HG02981 (cell line): ENCODE measurements at regions not wholly inside any gene's neighbourhood (a gene's known extent, or its start where the extent isn't known, plus 50 kb on each side); places are given as distances from the start of the nearest gene placed in this dataset.
A peak's percentile ranks its signal among the peaks of the same experiment; 100 is the strongest.
"Not testable (repeated sequence)": the region's sequence is repeated elsewhere in the genome, so short reads cannot be mapped to it uniquely, and the experiment has no call there.

Source experiments
- ATAC-seq: cut with Tn5 transposase; IDR thresholded peaks from one replicate; pipeline ENCODE4 v1.9.1; 2021; ENCODE audit warnings: mild to moderate bottlenecking, moderate library complexity; ENCODE audit not compliant: unreplicated experiment

DNA sequence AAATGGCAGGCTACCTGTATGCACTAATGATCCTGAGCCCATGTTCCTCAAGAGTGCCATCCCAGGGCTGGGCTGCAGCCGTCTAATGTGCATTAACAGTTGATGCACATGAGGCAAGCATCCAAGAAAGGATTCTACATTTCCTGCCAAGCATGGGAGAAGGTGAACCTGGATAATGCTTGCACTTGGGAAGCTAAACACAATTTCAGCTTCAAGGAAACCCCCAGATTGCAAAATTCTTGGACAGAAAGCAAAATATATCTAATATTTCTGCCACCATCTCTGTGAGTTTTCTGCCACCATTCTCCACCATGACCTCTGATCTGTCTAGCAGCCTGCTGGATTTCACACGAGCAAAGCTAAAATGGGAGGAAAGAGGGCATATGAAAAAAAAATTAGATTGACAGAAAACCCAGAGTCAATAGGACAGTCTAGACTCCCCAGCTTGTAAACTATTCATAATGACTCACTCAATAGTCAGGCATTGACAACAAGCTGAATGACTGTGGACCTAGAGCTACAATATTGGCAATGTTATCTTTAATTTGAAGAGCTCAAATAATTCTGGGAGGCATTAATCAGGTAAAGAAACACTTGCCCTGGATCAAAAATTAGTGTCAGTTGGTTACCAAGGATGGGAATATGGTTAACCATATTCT, 91.9 kb upstream of the BCL2L14 start:
- no peak for ATAC-seq

DNA sequence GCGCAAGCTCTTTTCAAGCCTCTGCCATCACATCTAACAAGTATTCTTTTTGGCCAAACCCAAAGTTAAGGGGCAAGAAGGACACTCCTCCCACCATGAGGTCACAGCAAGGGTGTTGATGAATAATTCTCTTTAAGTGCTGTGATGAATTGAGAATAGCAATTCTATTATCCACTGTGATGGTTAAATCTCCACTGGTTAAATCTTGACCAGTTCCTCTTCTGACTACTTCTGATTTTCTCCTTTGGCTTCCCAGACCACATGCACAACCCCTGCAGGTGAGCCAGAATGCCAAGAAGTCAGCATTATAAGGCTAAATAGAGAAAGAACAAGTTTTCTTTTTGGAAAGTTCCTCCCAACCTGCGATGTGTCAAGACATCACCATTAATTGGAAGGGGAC, 90.6 kb upstream of the BCL2L14 start:
- no peak for ATAC-seq

DNA sequence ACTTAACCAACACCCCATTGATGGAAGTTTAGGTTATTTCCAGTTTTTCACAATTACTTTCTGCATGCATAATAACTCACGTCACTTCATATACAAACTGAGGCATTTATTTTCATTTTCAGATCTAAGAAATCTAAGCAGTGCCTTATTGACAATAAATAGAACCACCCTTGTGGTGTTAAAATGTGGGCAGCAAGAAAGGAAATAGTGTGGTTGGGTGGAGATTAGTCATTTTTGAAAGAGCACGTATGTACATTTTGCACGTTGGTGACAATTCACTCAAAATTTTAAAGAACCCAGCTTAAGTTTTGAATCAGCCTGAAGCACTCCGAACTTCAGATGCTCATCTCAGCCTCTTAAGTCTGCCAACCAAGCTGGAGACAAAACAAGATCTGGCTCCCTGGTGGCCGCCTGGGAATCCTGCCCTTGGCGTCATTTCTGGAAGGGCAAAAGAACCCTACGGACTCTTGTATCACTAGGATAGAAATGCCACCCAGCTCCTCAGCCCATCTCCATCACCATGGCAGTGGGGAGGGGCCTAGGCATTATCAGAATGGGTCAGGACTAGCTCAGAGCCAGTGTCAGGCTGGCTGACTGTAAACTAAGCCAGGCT, 89.5 kb upstream of the BCL2L14 start:
- ATAC-seq = peak; percentile 79

DNA sequence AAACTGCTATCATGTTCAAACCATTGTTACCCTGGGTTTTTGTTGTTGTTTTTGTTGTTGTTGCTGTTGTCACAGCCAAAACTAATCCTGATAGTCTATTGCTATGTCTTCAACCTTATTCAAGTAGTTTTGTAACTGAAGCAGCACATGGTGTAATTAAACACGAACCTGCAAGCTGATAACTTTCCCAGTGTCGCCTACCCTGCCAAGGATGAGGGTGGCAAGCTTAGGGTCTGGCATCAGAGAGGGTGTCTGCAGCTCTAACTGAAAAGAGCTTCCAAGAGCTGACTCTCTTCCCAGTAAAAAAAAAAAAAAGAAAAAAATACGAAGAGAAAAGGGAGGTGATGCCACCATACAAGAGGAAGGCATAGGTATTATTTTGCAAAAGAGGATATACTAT, 86.3 kb upstream of the BCL2L14 start:
- no peak for ATAC-seq

GRCh38 chr12:11986165-11986564, 84.6 kb upstream of the BCL2L14 start:
- no peak for ATAC-seq

DNA sequence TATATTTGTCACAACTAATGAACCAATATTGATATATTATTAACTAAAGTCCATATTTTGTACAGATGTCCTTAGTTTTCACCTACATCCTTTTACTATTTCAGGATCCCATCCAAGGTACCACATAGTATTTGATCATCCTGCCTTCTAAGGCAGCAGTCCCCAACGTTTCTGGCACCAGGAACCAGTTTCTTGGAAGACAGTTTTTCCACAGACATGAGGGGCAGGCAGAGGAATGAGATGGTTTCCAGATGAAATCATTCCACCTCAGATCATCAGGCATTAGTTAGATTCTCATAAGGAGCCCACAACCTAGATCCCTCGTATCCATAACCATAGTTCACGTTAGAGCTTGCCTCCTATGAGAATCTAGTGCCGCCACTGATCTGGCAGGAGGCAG, 82.8 kb upstream of the BCL2L14 start:
- no peak for ATAC-seq

GRCh38 chr12:11991604-11992003, 79.1 kb upstream of the BCL2L14 start:
- ATAC-seq = no peak

GRCh38 chr12:11992515-11992914, 78.2 kb upstream of the BCL2L14 start:
- no peak for ATAC-seq

DNA sequence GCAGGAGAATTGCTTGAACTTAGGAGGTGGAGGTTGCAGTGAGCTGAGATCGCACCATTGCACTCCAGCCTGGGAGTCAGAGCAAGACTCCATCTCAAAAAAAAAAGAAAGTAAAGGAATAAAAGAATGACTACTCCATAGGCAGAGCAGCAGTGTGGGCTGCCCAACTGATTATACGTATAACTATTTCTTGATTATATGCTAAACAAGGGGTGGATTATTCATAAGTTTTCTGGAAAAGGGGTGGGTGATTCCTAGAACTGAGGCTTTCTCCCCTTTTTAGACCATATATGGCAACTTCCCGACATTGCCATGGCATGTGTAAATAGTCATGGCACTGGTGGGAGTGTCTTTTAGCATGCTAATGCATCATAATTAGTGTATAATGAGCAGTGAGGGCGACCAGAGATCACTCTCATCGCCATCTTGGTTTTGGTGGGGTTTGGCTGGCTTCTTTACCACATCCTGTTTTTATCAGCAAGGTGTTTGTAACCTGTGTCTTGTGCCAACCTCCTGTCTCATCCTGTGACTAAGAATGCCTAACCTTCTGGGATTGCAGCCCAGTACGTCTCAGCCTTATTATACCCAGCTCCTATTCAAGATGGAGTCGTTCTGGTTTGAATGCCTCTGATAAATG, 72.3 kb upstream of the BCL2L14 start:
- not testable (repeated sequence) for ATAC-seq

DNA sequence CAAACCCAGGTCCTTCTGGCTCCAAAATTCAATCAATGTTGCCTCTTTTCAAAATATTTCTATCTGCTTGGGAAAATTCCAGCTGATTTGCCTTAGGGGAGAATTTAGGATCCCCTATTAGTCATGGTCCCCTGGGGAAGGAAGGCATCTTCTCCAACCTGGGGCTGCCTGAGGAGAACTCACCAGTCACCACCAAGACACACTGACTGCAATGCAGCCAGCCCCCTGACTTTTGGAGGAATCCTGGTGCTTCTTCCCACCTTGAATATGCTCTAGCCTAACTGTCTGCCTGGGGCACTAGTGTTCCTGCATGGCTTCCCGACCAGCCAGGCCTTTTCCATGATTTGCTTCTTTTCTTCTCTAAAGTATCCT, 71.8 kb upstream of the BCL2L14 start:
- ATAC-seq = no peak

- ATAC-seq = no peak
Observed at GRCh38 chr12:12003609-12004008, 67.1 kb upstream of the BCL2L14 start.

DNA sequence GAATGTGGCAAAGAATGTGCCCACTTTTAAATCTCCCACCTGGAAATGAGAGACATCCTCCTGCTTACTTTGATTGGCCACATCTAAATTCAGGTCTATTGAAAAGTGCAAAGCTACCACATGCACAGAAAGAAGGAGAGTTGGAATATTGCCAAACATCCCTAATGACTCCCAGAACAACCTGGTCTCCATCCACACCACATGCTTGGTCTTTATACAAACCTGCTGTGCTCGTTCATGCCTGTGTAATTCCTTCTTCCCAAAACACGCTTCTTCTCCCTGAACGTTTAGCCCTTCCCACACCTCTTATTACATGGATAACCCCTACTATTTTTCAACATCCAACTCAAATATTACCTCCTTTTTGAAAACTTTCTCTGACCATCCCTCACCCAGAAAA, 66.2 kb upstream of the BCL2L14 start:
- ATAC-seq = no peak

DNA sequence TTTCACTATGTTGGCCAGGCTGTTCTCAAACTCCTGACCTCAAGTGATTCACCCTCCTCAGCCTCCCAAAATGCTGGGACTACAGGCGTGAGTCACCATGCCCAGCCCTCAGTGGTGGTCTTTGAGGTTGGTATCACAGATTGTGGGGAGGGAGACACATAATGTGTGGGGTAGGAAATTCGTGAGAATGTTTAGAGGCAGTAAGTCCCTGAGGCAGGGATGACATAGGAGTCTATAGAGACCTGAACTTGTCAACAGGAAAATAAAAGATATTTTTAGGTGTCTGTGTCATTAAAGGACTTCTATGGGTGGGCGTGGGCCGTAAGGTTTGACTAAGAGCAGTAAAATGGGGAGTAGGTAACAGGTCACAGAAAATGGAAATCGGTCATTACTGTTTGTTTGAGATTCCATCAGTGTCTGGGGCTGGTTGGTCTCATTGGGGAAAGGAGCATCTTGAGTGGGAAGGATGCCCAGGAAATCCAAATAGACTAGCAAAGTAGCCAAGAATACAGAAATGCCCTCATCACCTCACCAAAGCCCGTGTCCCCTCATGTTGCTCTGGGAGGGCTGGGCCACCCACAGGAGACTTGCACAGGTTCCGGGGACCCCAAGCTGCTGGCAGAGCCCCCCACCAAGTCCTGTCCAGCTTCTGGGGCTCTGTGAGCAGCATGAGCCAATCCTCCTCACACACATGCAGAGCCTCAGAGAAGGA, 63.6 kb upstream of the BCL2L14 start:
- no peak for ATAC-seq

DNA sequence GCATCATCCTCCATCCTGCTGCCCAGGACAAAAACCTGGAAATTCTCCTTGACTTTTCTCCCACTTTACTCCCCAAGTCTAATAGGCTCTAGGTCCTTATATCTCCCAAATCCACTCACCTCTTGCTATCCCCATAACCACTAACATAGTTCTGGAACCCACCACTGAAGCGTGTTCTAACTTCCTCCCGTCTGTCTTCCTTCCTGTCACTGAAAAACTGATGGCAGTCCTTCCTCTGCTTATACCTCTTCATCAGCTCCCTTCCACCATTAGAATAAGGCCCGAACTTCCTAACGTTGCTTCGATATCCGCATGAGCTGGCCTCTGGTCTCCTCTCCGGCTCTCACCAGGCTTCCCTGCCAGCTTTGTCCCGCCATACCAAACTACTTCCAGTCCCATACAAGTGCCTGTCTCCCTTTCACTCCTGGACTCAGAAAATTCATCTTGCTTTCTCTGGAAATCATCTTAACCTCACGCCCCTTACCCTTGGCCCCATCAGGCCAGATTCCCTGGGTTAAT, 63.0 kb upstream of the BCL2L14 start:
- no peak for ATAC-seq

GRCh38 chr12:12008232-12008850, 62.4 kb upstream of the BCL2L14 start:
- ATAC-seq = no peak

- peak; percentile 39 for ATAC-seq
Observed at GRCh38 chr12:12008931-12009611, 61.7 kb upstream of the BCL2L14 start.

GRCh38 chr12:12009749-12010276, 60.9 kb upstream of the BCL2L14 start:
- ATAC-seq = not testable (repeated sequence)

DNA sequence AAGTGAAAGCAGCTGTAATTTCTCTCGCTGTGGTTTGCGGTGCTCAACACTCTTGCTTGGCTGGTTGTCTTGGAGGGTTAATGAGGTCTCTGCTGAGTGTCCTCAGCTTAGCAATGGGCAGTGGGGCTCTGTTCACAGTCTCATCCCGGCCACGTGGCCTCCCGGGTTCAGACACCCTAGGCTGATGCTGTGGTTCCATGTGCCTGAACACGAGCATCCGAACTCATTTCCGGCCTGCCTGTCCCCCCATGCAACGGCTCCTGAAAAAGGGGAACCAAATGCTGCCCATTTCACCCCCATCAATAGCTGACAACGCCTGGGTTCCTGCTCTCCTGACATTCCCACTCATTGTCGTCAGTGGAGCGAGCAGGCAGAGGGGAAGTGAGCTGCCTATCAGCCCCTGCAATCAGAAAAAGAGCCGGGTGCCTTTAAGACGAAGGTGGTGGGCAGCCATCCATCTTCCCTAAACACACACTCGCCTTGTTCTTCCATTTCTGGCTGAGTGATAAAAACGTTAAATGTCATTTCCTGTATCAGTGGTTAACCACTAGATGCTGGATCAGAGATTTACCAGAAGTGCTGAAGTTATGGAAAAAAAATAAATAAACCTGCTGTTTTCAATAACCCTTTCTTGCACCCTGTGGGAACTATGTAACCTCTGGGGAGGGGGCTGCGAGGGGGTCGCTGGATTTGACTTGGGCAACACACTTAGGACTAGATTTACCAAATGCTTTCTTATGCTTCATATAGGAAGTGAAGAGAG, 60.3 kb upstream of the BCL2L14 start:
- ATAC-seq = peak; percentile 46

GRCh38 chr12:12011880-12012260, 58.9 kb upstream of the BCL2L14 start:
- no peak for ATAC-seq
